ENCODE measurements at regions not wholly inside any gene's neighbourhood (a gene's known extent, or its start where the extent isn't known, plus 50 kb on each side); places are given as distances from the start of the nearest gene placed in this dataset.

DNA sequence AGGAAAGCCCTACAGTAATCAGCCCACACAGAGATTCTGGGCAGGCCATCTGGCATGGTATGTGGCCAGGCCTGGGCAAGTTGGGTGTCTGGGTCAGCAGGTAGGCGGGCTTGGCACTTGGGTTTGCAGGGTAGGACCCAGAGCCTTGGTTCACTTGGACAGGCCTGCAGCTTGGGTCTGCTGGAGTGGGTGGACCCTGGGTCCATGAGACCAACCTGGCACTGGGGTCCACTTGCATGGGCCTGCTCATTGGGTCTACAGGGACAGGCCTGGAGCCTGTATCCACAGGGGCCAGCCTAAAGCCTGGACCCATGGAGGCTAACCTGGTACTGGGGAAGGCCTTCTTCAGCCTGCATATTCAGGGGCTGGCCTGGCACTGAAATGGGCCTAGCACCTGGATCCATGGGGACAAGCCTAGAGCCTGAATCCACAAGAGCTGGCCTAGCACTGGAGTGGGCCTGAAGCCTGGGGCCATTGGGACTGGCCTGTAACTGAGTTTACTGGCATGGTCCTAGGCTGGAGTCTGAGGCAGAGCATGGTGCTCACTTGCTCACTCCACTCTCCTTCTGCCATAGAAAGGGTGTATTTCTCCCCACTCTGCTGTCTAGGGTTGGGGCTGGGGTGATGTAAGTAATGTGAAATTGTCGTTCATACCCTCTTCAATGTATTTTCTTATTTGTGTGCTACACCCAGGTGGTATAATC lies 315.0 kb downstream of the AHR start:
- Mint-ChIP-seq H3K4me3 (no peak overlapping the region), H3K4me1 (ENCODE audit: low read depth) (no peaks in the 10 kb centered on the region), H3K36me3 (ENCODE audit: low read depth) (no peaks in the 10 kb centered on the region), H3K9me3 (no peaks in the 10 kb centered on the region), H3K27me3 (no peaks in the 10 kb centered on the region), H3K27ac (no peak overlapping the region)
- intact Hi-C loops (cut with micrococcal nuclease), result no loop called here
- ChIA-PET POLR2A (no interaction called here), CTCF (no interaction called here)
- ATAC-seq, result no peak
- TF ChIP-seq, protein P1, sequence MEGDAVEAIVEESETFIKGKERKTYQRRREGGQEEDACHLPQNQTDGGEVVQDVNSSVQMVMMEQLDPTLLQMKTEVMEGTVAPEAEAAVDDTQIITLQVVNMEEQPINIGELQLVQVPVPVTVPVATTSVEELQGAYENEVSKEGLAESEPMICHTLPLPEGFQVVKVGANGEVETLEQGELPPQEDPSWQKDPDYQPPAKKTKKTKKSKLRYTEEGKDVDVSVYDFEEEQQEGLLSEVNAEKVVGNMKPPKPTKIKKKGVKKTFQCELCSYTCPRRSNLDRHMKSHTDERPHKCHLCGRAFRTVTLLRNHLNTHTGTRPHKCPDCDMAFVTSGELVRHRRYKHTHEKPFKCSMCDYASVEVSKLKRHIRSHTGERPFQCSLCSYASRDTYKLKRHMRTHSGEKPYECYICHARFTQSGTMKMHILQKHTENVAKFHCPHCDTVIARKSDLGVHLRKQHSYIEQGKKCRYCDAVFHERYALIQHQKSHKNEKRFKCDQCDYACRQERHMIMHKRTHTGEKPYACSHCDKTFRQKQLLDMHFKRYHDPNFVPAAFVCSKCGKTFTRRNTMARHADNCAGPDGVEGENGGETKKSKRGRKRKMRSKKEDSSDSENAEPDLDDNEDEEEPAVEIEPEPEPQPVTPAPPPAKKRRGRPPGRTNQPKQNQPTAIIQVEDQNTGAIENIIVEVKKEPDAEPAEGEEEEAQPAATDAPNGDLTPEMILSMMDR (IDR thresholded peaks at IDR 0.05), result no peak
- no peak for DNase-seq

DNA sequence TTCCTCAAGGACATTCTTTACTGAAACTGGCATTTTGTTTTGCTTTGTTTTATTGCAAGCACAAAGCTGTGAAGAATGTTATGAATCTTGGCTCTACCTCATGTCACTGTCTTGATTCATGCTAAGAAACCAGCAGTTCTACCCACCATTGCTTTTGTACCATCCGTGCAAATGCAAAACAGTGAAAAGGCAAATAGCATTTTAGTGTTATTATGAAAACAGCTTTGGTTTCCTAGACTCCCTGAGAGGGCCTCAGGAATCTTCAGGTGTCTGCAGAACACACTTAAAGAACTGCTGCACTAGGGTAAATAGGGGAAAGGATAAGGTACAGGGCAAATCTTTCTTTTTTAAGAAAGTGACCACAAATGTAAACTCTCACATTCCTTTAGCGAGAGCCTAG lies 318.9 kb downstream of the AHR start:
- TF ChIP-seq, protein P1 (IDR thresholded peaks at IDR 0.05), result no peak
- DNase-seq (no peak), ATAC-seq (no peak)
- ChIA-PET POLR2A (no interaction called here), CTCF (no interaction called here)
- Mint-ChIP-seq H3K9me3 (no peaks in the 10 kb centered on the region), H3K36me3 (ENCODE audit: low read depth) (no peaks in the 10 kb centered on the region), H3K4me3 (no peak overlapping the region), H3K27me3 (no peaks in the 10 kb centered on the region), H3K4me1 (ENCODE audit: low read depth) (no peaks in the 10 kb centered on the region), H3K27ac (no peak overlapping the region)
- intact Hi-C loops (cut with micrococcal nuclease), result no loop called here

DNA sequence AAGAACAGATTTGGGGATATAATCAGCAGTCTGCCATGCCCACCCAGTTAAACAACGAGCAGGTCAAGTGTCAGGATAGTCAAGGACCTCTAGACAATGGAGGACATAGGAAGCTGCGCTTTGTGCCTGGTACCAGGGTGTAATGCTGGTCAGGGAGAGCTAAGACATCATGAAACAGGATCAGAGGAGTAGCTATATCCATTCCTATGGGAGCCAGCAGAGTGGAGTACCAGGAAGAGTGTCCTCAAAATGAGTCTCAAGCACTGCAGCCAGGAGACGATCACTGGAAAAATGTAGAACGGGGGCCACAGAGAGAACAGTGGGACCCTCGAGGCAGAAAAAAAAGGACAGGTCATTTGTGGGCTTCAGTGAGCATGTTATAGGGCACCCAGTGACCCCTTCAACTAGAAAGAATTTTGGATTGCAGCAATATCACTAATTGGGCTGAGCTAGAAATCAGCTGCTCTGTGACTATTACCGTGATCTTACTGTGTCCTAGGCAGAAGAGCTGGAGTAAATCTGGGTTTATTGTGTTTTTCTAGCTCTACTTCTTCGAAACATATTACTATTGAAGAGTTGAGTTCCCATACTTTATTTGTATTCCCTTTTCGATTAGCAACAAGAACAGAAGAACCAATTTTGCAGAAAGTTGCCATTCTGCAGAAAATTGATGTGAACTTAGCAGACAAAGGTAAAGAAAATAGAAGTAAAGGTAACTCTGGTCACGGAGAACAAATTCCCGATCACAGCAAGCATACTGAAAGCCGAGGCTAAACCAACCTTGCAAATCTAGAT lies 319.6 kb downstream of the AHR start:
- intact Hi-C loops (cut with micrococcal nuclease), result no loop called here
- ATAC-seq (no peak), DNase-seq (no peak)
- Mint-ChIP-seq H3K9me3 (no peaks in the 10 kb centered on the region), H3K4me1 (ENCODE audit: low read depth) (no peaks in the 10 kb centered on the region), H3K27ac (no peak overlapping the region), H3K4me3 (no peak overlapping the region), H3K36me3 (ENCODE audit: low read depth) (no peaks in the 10 kb centered on the region), H3K27me3 (no peaks in the 10 kb centered on the region)
- POLR2A ChIA-PET, result no interaction called here
- TF ChIP-seq, protein P1 (IDR thresholded peaks at IDR 0.05), result no peak
- CTCF ChIA-PET, result no interaction called here

DNA sequence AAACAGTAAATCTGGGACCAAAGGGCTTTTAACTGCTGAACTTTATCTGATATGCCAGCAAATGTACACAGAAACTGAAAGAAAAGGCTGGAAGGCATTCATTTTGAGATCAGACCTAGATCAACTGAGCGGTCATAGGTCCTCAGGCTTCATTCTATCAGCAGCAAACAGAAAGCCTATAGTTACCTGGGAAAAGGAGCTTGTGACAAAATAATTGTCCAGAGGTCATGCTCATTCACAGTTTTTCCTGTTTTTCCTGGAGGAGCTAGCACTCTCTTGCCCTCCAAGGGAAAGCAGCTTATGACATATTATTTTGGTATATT lies 320.2 kb downstream of the AHR start:
- H3K36me3 Mint-ChIP-seq (ENCODE audit: low read depth), result no peaks in the 10 kb centered on the region
- CTCF ChIA-PET, result no interaction called here
- POLR2A ChIA-PET, result no interaction called here
- H3K4me3 Mint-ChIP-seq, result no peak overlapping the region
- ATAC-seq (no peak), DNase-seq (no peak)
- H3K4me1 Mint-ChIP-seq (ENCODE audit: low read depth), result no peaks in the 10 kb centered on the region
- no peak overlapping the region for H3K27ac Mint-ChIP-seq
- H3K27me3 Mint-ChIP-seq, result no peaks in the 10 kb centered on the region
- intact Hi-C loops (cut with micrococcal nuclease), result no loop called here
- TF ChIP-seq, protein P1 (IDR thresholded peaks at IDR 0.05), result no peak
- H3K9me3 Mint-ChIP-seq, result no peaks in the 10 kb centered on the region

- Mint-ChIP-seq H3K36me3 (ENCODE audit: low read depth) (no peaks in the 10 kb centered on the region), H3K27ac (no peak overlapping the region), H3K4me1 (ENCODE audit: low read depth) (no peaks in the 10 kb centered on the region), H3K4me3 (no peak overlapping the region), H3K9me3 (no peaks in the 10 kb centered on the region), H3K27me3 (no peaks in the 10 kb centered on the region)
- ChIA-PET CTCF (no interaction called here), POLR2A (no interaction called here)
- intact Hi-C loops (cut with micrococcal nuclease), result no loop called here
- no peak for DNase-seq
- TF ChIP-seq, protein P1 (IDR thresholded peaks at IDR 0.05), result no peak
- ATAC-seq, result no peak
Observed at GRCh38 chr7:17619196-17619818, 320.9 kb downstream of the AHR start.
